HepG2 (cell line): ENCODE measurements at regions not wholly inside any gene's neighbourhood (a gene's known extent, or its start where the extent isn't known, plus 50 kb on each side); places are given as distances from the start of the nearest gene placed in this dataset.

Experiments
- DMAP1 ChIP-seq: IDR thresholded peaks from 2 replicates; pipeline ENCODE4 v1.6.1; 2016
- EZH2 ChIP-seq: conservative IDR thresholded peaks from 2 replicates; pipeline ENCODE4 v1.6.1; 2012; ENCODE audit warnings: mild to moderate bottlenecking, low read depth, low read length, moderate library complexity
- FOXC1 ChIP-seq: sonication (generic); formaldehyde crosslinking; IDR thresholded peaks from 2 replicates; pipeline ENCODE4 v1.8.0; 2022; ENCODE audit warnings: mild to moderate bottlenecking, missing genetic modification reagents, borderline replicate concordance
- FOXK1 ChIP-seq: sonication (generic); formaldehyde crosslinking; IDR thresholded peaks from 2 replicates; pipeline ENCODE4 v1.4.0; 2020; ENCODE audit warnings: low read depth, missing genetic modification reagents, borderline replicate concordance
- FOXM1 ChIP-seq: sonication (generic); formaldehyde crosslinking; IDR thresholded peaks from 2 replicates; pipeline ENCODE4 v1.5.0; 2020; ENCODE audit warnings: missing genetic modification reagents
- GTF3A ChIP-seq: sonication (generic); formaldehyde crosslinking; conservative IDR thresholded peaks from 2 replicates; pipeline ENCODE4 v1.4.0; 2020; ENCODE audit warnings: mild to moderate bottlenecking, missing genetic modification reagents
- HCFC1 ChIP-seq: fragments of 150-350 bp; IDR thresholded peaks from 2 replicates; pipeline ENCODE4 v1.6.1; 2014; ENCODE audit warnings: low read depth, low read length
- KDM3A ChIP-seq: IDR thresholded peaks from 2 replicates; pipeline ENCODE4 v1.6.1; 2018; ENCODE audit warnings: low read depth, missing compliant biosample characterization
- KLF12 ChIP-seq: sonication (generic); formaldehyde crosslinking; IDR thresholded peaks from 2 replicates; pipeline ENCODE4 v1.4.0; 2020; ENCODE audit warnings: missing genetic modification reagents, borderline replicate concordance
- MTF1 ChIP-seq: sonication (generic); formaldehyde crosslinking; IDR thresholded peaks from 2 replicates; pipeline ENCODE4 v1.5.0; 2020; ENCODE audit warnings: missing genetic modification reagents
- NFE2L1 ChIP-seq: sonication (generic); formaldehyde crosslinking; IDR thresholded peaks from 2 replicates; pipeline ENCODE4 v1.4.0; 2020; ENCODE audit warnings: missing genetic modification reagents, mild to moderate bottlenecking, borderline replicate concordance
- PITX1 ChIP-seq: sonication (generic); formaldehyde crosslinking; IDR thresholded peaks from 2 replicates; pipeline ENCODE4 v1.5.1; 2020; ENCODE audit warnings: mild to moderate bottlenecking, missing genetic modification reagents
- RARA ChIP-seq: IDR thresholded peaks from 2 replicates; pipeline ENCODE4 v1.6.1; 2016; ENCODE audit warnings: missing genetic modification reagents, missing compliant biosample characterization
- RBM39 ChIP-seq: fragments of 200-400 bp; formaldehyde crosslinking; IDR thresholded peaks from one replicate; pipeline ENCODE4 v1.6.1; 2018; ENCODE audit warnings: antibody characterized with exemption, mild to moderate bottlenecking, low read depth, low read length; ENCODE audit not compliant: poor library complexity, severe bottlenecking
- SMAD3 ChIP-seq: sonication (generic); formaldehyde crosslinking; IDR thresholded peaks from 2 replicates; pipeline ENCODE4 v1.4.0; 2020; ENCODE audit warnings: missing genetic modification reagents
- SP2 ChIP-seq: sonication (generic); formaldehyde crosslinking; IDR thresholded peaks from 2 replicates; pipeline ENCODE4 v1.5.1; 2020; ENCODE audit warnings: mild to moderate bottlenecking, missing genetic modification reagents
- ZEB1 ChIP-seq: IDR thresholded peaks from 2 replicates; pipeline ENCODE4 v1.6.1; 2012; ENCODE audit warnings: mild to moderate bottlenecking, low read depth, inconsistent platforms; ENCODE audit not compliant: insufficient replicate concordance
- ZFAT ChIP-seq: sonication (generic); formaldehyde crosslinking; conservative IDR thresholded peaks from 2 replicates; pipeline ENCODE4 v1.8.1; 2023; ENCODE audit warnings: missing genetic modification reagents, inconsistent platforms
- ZMYM3 ChIP-seq: sonication (generic); formaldehyde crosslinking; IDR thresholded peaks from 2 replicates; pipeline ENCODE4 v1.5.1; 2020; ENCODE audit warnings: mild to moderate bottlenecking, missing genetic modification reagents
- ZNF234 ChIP-seq: sonication (generic); formaldehyde crosslinking; conservative IDR thresholded peaks from 2 replicates; pipeline ENCODE4 v1.5.1; 2020; ENCODE audit warnings: mild to moderate bottlenecking, missing genetic modification reagents
- ZNF552 ChIP-seq: sonication (generic); formaldehyde crosslinking; IDR thresholded peaks from 2 replicates; pipeline ENCODE4 v1.9.0; 2022; ENCODE audit warnings: missing genetic modification reagents, mild to moderate bottlenecking, borderline replicate concordance
- ZNF614 ChIP-seq: IDR thresholded peaks from 2 replicates; pipeline ENCODE4 v1.6.1; 2018; ENCODE audit warnings: missing biosample characterization, missing genetic modification reagents, inconsistent platforms, borderline replicate concordance
- TF ChIP-seq, protein P1 (sequence below): sonication (generic); formaldehyde crosslinking; IDR thresholded peaks from 2 replicates; pipeline ENCODE4 v1.4.0; 2020; ENCODE audit warnings: missing genetic modification reagents, mild to moderate bottlenecking, borderline replicate concordance
- TF ChIP-seq, protein P2 (sequence below): sonication (generic); formaldehyde crosslinking; IDR thresholded peaks from 2 replicates; pipeline ENCODE4 v1.5.0; 2020; ENCODE audit warnings: missing genetic modification reagents, mild to moderate bottlenecking, borderline replicate concordance
- TF ChIP-seq, protein P3 (sequence below): sonication (generic); formaldehyde crosslinking; IDR thresholded peaks from 2 replicates; pipeline ENCODE4 v1.4.0; 2020; ENCODE audit warnings: low read depth, mild to moderate bottlenecking, missing genetic modification reagents

DNA sequence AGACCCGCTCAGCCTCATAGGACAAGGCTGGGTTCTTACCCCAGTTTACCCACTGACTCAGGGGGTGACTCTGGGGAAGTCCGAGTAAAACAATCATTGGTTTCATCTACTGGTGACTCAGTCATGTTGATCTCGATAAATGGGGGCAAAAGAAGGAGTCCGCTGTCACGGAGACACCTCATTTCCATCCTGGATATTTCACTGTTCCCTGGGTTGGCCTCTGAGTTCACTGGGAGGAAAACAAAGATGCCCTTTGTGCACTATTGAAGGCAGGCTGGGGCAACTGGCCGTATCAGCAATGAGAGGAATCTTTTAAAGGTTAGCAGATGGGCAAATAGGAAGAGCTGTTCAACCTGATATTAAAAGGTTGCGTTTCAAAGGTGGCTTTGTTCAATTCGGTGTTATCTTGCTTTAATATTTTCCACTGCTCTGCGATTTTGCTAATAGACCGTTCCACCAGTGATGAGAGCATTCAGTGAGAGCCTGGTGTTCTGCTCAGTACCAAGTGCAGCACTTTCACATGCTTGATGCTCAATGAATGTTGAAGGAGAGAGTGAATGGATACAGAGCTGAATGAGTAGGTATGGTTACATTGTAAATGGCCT lies 110.2 kb upstream of the EGFLAM start (continued):
- no peak for TF ChIP-seq NFE2L1 (CRISPR knock-in tag)
- peak; percentile 68; the same call in 1 of the 2 replicates for TF ChIP-seq FOXK1 (CRISPR knock-in tag)
- TF ChIP-seq, protein P1, sequence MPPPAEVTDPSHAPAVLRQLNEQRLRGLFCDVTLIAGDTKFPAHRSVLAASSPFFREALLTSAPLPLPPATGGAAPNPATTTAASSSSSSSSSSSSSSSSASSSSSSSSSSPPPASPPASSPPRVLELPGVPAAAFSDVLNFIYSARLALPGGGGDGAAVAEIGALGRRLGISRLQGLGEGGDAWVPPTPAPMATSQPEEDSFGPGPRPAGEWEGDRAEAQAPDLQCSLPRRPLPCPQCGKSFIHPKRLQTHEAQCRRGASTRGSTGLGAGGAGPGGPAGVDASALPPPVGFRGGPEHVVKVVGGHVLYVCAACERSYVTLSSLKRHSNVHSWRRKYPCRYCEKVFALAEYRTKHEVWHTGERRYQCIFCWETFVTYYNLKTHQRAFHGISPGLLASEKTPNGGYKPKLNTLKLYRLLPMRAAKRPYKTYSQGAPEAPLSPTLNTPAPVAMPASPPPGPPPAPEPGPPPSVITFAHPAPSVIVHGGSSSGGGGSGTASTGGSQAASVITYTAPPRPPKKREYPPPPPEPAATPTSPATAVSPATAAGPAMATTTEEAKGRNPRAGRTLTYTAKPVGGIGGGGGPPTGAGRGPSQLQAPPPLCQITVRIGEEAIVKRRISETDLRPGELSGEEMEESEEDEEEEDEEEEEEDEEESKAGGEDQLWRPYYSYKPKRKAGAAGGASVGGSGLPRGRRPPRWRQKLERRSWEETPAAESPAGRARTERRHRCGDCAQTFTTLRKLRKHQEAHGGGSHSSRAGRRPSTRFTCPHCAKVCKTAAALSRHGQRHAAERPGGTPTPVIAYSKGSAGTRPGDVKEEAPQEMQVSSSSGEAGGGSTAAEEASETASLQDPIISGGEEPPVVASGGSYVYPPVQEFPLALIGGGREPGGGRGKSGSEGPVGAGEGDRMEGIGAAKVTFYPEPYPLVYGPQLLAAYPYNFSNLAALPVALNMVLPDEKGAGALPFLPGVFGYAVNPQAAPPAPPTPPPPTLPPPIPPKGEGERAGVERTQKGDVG (CRISPR knock-in tag), result no peak
- TF ChIP-seq ZMYM3 (CRISPR knock-in tag), result peak; percentile 39; the same call in 1 of the 2 replicates
- no peak for TF ChIP-seq FOXM1 (CRISPR knock-in tag)
- no peak for TF ChIP-seq KLF12
- TF ChIP-seq DMAP1, result no peak; the same call in 1 of the 2 replicates
- TF ChIP-seq ZNF552 (CRISPR knock-in tag), result no peak
- TF ChIP-seq KDM3A, result no peak
- no peak for TF ChIP-seq ZNF234 (CRISPR knock-in tag)
- peak; percentile 84; the same call in 1 of the 2 replicates for TF ChIP-seq SMAD3 (CRISPR knock-in tag)
- TF ChIP-seq RBM39, result no peak
- no peak for TF ChIP-seq EZH2
- no peak for TF ChIP-seq MTF1 (CRISPR knock-in tag)
- TF ChIP-seq GTF3A (CRISPR knock-in tag), result no peak
- no peak for TF ChIP-seq SP2
- TF ChIP-seq, protein P2, sequence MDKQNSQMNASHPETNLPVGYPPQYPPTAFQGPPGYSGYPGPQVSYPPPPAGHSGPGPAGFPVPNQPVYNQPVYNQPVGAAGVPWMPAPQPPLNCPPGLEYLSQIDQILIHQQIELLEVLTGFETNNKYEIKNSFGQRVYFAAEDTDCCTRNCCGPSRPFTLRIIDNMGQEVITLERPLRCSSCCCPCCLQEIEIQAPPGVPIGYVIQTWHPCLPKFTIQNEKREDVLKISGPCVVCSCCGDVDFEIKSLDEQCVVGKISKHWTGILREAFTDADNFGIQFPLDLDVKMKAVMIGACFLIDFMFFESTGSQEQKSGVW (CRISPR knock-in tag), result no peak
- peak; percentile 72; the same call in 1 of the 2 replicates for TF ChIP-seq ZNF614 (CRISPR knock-in tag)
- TF ChIP-seq, protein P3, sequence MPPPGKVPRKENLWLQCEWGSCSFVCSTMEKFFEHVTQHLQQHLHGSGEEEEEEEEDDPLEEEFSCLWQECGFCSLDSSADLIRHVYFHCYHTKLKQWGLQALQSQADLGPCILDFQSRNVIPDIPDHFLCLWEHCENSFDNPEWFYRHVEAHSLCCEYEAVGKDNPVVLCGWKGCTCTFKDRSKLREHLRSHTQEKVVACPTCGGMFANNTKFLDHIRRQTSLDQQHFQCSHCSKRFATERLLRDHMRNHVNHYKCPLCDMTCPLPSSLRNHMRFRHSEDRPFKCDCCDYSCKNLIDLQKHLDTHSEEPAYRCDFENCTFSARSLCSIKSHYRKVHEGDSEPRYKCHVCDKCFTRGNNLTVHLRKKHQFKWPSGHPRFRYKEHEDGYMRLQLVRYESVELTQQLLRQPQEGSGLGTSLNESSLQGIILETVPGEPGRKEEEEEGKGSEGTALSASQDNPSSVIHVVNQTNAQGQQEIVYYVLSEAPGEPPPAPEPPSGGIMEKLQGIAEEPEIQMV (CRISPR knock-in tag), result 0 out of 2 replicates have a peak, but pooled peaks have one; percentile 36
- peak; percentile 86 for TF ChIP-seq RARA (CRISPR knock-in tag)
- no peak for TF ChIP-seq HCFC1
- TF ChIP-seq FOXC1 (CRISPR knock-in tag), result no peak
- peak; percentile 27 for TF ChIP-seq ZEB1
- no peak for TF ChIP-seq PITX1 (CRISPR knock-in tag)
- no peak for TF ChIP-seq ZFAT (CRISPR knock-in tag)
